Panc1 (cell line): ENCODE measurements at regions not wholly inside any gene's neighbourhood (a gene's known extent, or its start where the extent isn't known, plus 50 kb on each side); places are given as distances from the start of the nearest gene placed in this dataset.

Experiments
- POLR2AphosphoS5 ChIP-seq: IDR thresholded peaks from 2 replicates; pipeline ENCODE4 v1.6.1; 2012; ENCODE audit warnings: mild to moderate bottlenecking, low read depth, low read length, moderate library complexity
- SIN3A ChIP-seq: IDR thresholded peaks from 2 replicates; pipeline ENCODE4 v1.6.1; 2012; ENCODE audit warnings: low read depth, mild to moderate bottlenecking, low read length, moderate library complexity, borderline replicate concordance; ENCODE audit not compliant: insufficient read depth
- TCF7L2 ChIP-seq: IDR thresholded peaks from 2 replicates; pipeline ENCODE4 v1.6.1; 2011; ENCODE audit warnings: mild to moderate bottlenecking, low read depth, low read length, inconsistent platforms
- TF ChIP-seq, protein P1 (sequence below): fragments of 450-650 bp; IDR thresholded peaks from 2 replicates; pipeline ENCODE4 v1.5.1; 2017; ENCODE audit warnings: mild to moderate bottlenecking
- TF ChIP-seq, protein P2 (sequence below), 2 experiments: IDR thresholded peaks; 2 replicates each; pipeline ENCODE4 v1.6.1; 2011 to 2012; ENCODE audit warnings: low read depth in 2 of 2, control low read depth in 1 of 2, low read length in 1 of 2, mild to moderate bottlenecking in 1 of 2, moderate library complexity in 1 of 2; ENCODE audit not compliant: insufficient read depth in 1 of 2

DNA sequence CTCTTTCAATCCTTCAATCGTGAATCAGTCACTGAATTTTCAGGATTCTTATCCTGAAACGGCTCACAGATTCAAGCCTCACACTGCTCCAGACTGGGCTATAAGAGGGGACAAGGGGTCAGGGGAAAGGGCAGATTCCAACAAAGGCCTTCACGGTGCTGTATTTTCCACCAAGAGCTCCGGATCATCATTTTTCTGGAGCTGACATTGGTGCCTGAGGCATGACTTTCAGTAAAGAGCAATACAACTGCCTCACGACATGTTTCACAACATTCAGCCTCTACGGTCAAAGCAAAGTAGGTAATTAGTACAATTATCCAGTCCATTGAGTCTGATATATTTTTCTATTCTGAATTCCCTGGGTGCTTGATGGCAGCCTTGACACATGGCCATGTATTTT is 185.0 kb upstream of the PRICKLE2 start:
- no peak for TF ChIP-seq POLR2AphosphoS5
- TF ChIP-seq, protein P1, sequence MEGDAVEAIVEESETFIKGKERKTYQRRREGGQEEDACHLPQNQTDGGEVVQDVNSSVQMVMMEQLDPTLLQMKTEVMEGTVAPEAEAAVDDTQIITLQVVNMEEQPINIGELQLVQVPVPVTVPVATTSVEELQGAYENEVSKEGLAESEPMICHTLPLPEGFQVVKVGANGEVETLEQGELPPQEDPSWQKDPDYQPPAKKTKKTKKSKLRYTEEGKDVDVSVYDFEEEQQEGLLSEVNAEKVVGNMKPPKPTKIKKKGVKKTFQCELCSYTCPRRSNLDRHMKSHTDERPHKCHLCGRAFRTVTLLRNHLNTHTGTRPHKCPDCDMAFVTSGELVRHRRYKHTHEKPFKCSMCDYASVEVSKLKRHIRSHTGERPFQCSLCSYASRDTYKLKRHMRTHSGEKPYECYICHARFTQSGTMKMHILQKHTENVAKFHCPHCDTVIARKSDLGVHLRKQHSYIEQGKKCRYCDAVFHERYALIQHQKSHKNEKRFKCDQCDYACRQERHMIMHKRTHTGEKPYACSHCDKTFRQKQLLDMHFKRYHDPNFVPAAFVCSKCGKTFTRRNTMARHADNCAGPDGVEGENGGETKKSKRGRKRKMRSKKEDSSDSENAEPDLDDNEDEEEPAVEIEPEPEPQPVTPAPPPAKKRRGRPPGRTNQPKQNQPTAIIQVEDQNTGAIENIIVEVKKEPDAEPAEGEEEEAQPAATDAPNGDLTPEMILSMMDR = no peak
- TF ChIP-seq, protein P2, sequence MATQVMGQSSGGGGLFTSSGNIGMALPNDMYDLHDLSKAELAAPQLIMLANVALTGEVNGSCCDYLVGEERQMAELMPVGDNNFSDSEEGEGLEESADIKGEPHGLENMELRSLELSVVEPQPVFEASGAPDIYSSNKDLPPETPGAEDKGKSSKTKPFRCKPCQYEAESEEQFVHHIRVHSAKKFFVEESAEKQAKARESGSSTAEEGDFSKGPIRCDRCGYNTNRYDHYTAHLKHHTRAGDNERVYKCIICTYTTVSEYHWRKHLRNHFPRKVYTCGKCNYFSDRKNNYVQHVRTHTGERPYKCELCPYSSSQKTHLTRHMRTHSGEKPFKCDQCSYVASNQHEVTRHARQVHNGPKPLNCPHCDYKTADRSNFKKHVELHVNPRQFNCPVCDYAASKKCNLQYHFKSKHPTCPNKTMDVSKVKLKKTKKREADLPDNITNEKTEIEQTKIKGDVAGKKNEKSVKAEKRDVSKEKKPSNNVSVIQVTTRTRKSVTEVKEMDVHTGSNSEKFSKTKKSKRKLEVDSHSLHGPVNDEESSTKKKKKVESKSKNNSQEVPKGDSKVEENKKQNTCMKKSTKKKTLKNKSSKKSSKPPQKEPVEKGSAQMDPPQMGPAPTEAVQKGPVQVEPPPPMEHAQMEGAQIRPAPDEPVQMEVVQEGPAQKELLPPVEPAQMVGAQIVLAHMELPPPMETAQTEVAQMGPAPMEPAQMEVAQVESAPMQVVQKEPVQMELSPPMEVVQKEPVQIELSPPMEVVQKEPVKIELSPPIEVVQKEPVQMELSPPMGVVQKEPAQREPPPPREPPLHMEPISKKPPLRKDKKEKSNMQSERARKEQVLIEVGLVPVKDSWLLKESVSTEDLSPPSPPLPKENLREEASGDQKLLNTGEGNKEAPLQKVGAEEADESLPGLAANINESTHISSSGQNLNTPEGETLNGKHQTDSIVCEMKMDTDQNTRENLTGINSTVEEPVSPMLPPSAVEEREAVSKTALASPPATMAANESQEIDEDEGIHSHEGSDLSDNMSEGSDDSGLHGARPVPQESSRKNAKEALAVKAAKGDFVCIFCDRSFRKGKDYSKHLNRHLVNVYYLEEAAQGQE (IDR thresholded peaks at IDR 0.05; ENCODE audit: insufficient read depth in 1 of 2, low read depth in 2 of 2, low read length in 1 of 2) = no peak
- no peak for TF ChIP-seq SIN3A
- TF ChIP-seq TCF7L2 = no peak
